Esophagus muscularis mucosa (tissue), 4 donors: ENCODE measurements at regions not wholly inside any gene's neighbourhood (a gene's known extent, or its start where the extent isn't known, plus 50 kb on each side); places are given as distances from the start of the nearest gene placed in this dataset.

Source experiments
- EP300 ChIP-seq: sonication (generic); formaldehyde crosslinking; IDR thresholded peaks from one replicate; pipeline ENCODE4 v1.6.1; 2017; ENCODE audit warnings: antibody characterized with exemption
- POLR2A ChIP-seq: fragments of 450-650 bp; IDR thresholded peaks from one replicate; pipeline ENCODE4 v1.6.1; 2017; ENCODE audit warnings: antibody characterized with exemption, moderate library complexity, mild to moderate bottlenecking, low read depth
- TF ChIP-seq, protein P1 (sequence below), 3 experiments: fragments of 200-600 bp in 2 of 3; fragments of 450-650 bp in 1 of 3; sonication (generic) in 2 of 3; IDR thresholded peaks; one replicate each; pipeline ENCODE4 v1.5.1; 2017 to 2019; ENCODE audit warnings: antibody characterized with exemption in 3 of 3, mild to moderate bottlenecking in 2 of 3, moderate library complexity in 1 of 3

DNA sequence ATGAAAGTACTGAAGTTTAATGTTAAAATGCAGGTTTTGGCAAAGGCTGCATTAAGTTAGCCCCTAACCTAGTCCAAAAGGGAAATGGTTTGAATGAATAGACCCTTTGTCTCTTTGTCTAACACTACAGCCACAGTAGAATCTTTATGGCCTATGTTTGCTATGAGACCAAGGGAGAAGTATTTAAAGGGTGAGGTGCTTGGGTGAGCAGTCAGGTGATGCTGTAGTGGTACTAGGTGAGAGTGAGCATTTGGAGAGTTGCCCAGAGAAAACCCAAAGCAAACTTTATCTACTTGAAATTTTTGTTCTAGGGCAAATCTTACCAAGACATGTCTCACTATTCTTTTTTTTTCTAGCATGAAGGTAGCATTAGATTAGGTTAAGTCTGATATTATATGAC is 1961.4 kb upstream of the WWC1 start:
- TF ChIP-seq, protein P1, sequence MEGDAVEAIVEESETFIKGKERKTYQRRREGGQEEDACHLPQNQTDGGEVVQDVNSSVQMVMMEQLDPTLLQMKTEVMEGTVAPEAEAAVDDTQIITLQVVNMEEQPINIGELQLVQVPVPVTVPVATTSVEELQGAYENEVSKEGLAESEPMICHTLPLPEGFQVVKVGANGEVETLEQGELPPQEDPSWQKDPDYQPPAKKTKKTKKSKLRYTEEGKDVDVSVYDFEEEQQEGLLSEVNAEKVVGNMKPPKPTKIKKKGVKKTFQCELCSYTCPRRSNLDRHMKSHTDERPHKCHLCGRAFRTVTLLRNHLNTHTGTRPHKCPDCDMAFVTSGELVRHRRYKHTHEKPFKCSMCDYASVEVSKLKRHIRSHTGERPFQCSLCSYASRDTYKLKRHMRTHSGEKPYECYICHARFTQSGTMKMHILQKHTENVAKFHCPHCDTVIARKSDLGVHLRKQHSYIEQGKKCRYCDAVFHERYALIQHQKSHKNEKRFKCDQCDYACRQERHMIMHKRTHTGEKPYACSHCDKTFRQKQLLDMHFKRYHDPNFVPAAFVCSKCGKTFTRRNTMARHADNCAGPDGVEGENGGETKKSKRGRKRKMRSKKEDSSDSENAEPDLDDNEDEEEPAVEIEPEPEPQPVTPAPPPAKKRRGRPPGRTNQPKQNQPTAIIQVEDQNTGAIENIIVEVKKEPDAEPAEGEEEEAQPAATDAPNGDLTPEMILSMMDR (IDR thresholded peaks at IDR 0.05) = no peak
- no peak for TF ChIP-seq POLR2A
- no peak for TF ChIP-seq EP300
